K562 (cell line): ENCODE measurements at regions not wholly inside any gene's neighbourhood (a gene's known extent, or its start where the extent isn't known, plus 50 kb on each side); places are given as distances from the start of the nearest gene placed in this dataset.

Source experiments
- ATAC-seq: fragments of 200-7000 bp; cut with Tn5 transposase; 3 replicates; pipeline ENCODE4 v1.9.1; 2020; ENCODE audit warnings: moderate library complexity
- BruUV-seq: library from RNA; stranded (reverse); fragments of 400-500 nt; replicated peaks from 2 replicates; lab custom pipeline; 2021; lab: Mats Ljungman, UMichigan
- CTCF ChIA-PET: fragments of 300-600 bp; formaldehyde crosslinking; extraction: SDS; loops from one replicate; lab custom pipeline; 2021; ENCODE audit warnings: low intra/inter-chr PET ratio; lab: Yijun Ruan, JAX
- POLR2A ChIA-PET: fragments of 300-600, 350-650 bp; sonication (Branson Sonifier 250); formaldehyde crosslinking; extraction: SDS; loops from one replicate; lab custom pipeline; 2021; ENCODE audit warnings: antibody characterized with exemption, inconsistent platforms; lab: Yijun Ruan, JAX
- DNase-seq, 4 experiments: peaks; one replicate each; pipeline versions ENCODE4 v3.0.0 to v3.0.0-alpha.2; 2011 to 2018; ENCODE audit warnings: low spot score in 3 of 4, mixed read lengths in 3 of 4; ENCODE audit errors: extremely low read depth in 1 of 4
- FAIRE-seq: peaks from 2 replicates; lab custom pipeline; 2011; peaks lifted over from hg19 to GRCh38; lab: Jason Lieb, UNC
- H2AFZ ChIP-seq: 2 replicates; pipeline ENCODE4 v1.6.0; 2011; ENCODE audit warnings: low read depth, low read length, control low read depth, inconsistent platforms
- H3K27ac ChIP-seq: fragments of 200-600 bp; 3 replicates; pipeline ENCODE4 v1.8.0; 2011; ENCODE audit warnings: low read depth, mild to moderate bottlenecking, control low read depth, inconsistent platforms, low read length, moderate library complexity, mixed read lengths; ENCODE audit errors: extremely low read depth
- H3K27me3 ChIP-seq, 2 experiments: fragments of 300-600 bp in 1 of 2; 2 replicates in 1 of 2; 3 replicates in 1 of 2; pipeline versions ENCODE4 v1.6.0 to v1.8.0; 2011; ENCODE audit warnings: inconsistent platforms in 2 of 2, low read length in 2 of 2, mild to moderate bottlenecking in 1 of 2, mixed read lengths in 1 of 2, moderate library complexity in 1 of 2; ENCODE audit not compliant: control insufficient read depth in 2 of 2, insufficient read depth in 2 of 2
- H3K36me3 ChIP-seq: fragments of 300-600 bp; 3 replicates; pipeline ENCODE4 v1.8.0; 2011; ENCODE audit warnings: mild to moderate bottlenecking, low read length, inconsistent platforms; ENCODE audit not compliant: control insufficient read depth, insufficient read depth
- H3K4me1 ChIP-seq, 2 experiments: fragments of 200-600 bp in 1 of 2; replicated peaks in 1 of 2; 2 replicates in 1 of 2; 3 replicates in 1 of 2; pipeline versions ENCODE4 v1.5.1 to v1.8.0; 2011; ENCODE audit warnings: inconsistent platforms in 2 of 2, low read length in 2 of 2, mild to moderate bottlenecking in 1 of 2, mixed read lengths in 1 of 2, moderate library complexity in 1 of 2; ENCODE audit not compliant: control insufficient read depth in 2 of 2, insufficient read depth in 2 of 2
- H3K4me2 ChIP-seq: 2 replicates; pipeline ENCODE4 v1.6.1; 2011; ENCODE audit warnings: low read length, control low read depth, inconsistent platforms, mixed read lengths; ENCODE audit not compliant: insufficient read depth
- H3K4me3 ChIP-seq: fragments of 200-600 bp; sonication (generic), shearing (Covaris generic); 2 replicates; pipeline ENCODE4 v1.5.1; 2016; ENCODE audit warnings: control low read depth, inconsistent platforms
- H3K79me2 ChIP-seq: fragments of 200-600 bp; 3 replicates; pipeline ENCODE4 v1.8.0; 2011; ENCODE audit warnings: low read length, inconsistent platforms; ENCODE audit not compliant: control insufficient read depth, insufficient read depth
- H3K9ac ChIP-seq, 2 experiments: 2 replicates each; pipeline versions ENCODE4 v1.6.0 to v1.6.1; 2011; ENCODE audit warnings: low read depth in 2 of 2, low read length in 2 of 2, control low read depth in 1 of 2, inconsistent platforms in 1 of 2, mild to moderate bottlenecking in 1 of 2, mixed read lengths in 1 of 2; ENCODE audit not compliant: insufficient read depth in 1 of 2
- H3K9me1 ChIP-seq: one replicate; pipeline ENCODE4 v1.6.0; 2011; ENCODE audit warnings: inconsistent platforms, mild to moderate bottlenecking, low read length, moderate library complexity; ENCODE audit not compliant: control insufficient read depth, insufficient read depth
- H3K9me3 ChIP-seq: replicated peaks from 2 replicates; pipeline ENCODE4 v1.5.1; 2011; ENCODE audit warnings: low read depth, low read length, inconsistent platforms; ENCODE audit not compliant: control insufficient read depth, insufficient read depth
- H4K20me1 ChIP-seq: replicated peaks from 2 replicates; pipeline ENCODE4 v1.6.1; 2011; ENCODE audit warnings: low read length, inconsistent platforms, mixed read lengths; ENCODE audit not compliant: control insufficient read depth, insufficient read depth
- MCM5 ChIP-seq: fragments of 450-650 bp; IDR thresholded peaks from 2 replicates; pipeline ENCODE4 v1.6.1; 2016; ENCODE audit warnings: low read depth
- YY1 ChIP-seq, 3 experiments: IDR thresholded peaks; 2 replicates each; pipeline ENCODE4 v1.6.1; 2011; ENCODE audit warnings: low read length in 2 of 3, mild to moderate bottlenecking in 2 of 3, moderate library complexity in 2 of 3, borderline replicate concordance in 1 of 3, control low read depth in 1 of 3, low read depth in 1 of 3; ENCODE audit not compliant: insufficient read depth in 3 of 3, insufficient replicate concordance in 2 of 3, control insufficient read depth in 1 of 3, insufficient read length in 1 of 3; ENCODE audit errors: extremely low read depth in 1 of 3
- WGBS: fragments of 100-300 bp; shearing (Covaris generic); methylation state at CpG from one replicate; pipeline ENCODE4 v1.1.6; 2016; ENCODE audit warnings: low coverage, mixed read lengths; ENCODE audit not compliant: insufficient coverage; ENCODE audit errors: missing lambda C conversion rate; 5-methylcytosine and 5-hydroxymethylcytosine counted together
- in situ Hi-C: fragments of 300-500 bp; cut with MboI; formaldehyde crosslinking; loops from 4 replicates; pipeline ENCODE4 v1.15.0; 2018; ENCODE audit warnings: inconsistent platforms, mixed read lengths
- intact Hi-C: fragments of 100-400 bp; cut with micrococcal nuclease; formaldehyde crosslinking; loops from 2 replicates; pipeline ENCODE4 v1.14.2; 2022
- TF ChIP-seq, protein P1 (sequence below), 2 experiments: fragments of 450-650 bp in 1 of 2; sonication (generic) in 1 of 2; formaldehyde crosslinking in 1 of 2; IDR thresholded peaks; 2 replicates each; pipeline versions ENCODE4 v1.7.1 to v1.9.0; 2016 to 2022; ENCODE audit warnings: inconsistent platforms in 1 of 2, mild to moderate bottlenecking in 1 of 2, missing genetic modification reagents in 1 of 2

DNA sequence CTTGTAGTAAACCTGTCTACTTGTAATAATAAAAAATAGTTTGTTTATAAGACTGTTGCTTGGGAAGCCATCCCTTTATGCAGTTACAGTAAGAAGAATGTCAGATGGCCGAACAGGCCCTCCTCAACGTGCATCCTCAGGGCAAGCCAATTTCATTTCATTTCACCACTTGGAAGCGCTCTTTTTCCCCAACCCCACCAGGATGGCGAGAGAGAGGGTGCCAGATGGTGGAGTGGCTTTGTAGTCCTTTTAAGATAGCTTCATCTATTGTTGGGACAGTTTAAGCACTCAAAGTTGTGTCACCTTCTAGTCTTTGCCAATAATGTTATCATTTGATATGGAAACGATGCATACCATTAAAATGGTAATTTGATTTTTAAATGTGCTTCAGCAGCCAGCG is 356.3 kb upstream of the CAMK1G start:
- intact Hi-C loops (no loop called here), in situ Hi-C loops (no loop called here)

More for the DNA sequence above, 356.3 kb upstream of the CAMK1G start:
- no peak overlapping the region for H3K27ac ChIP-seq
- no peak overlapping the region for H3K4me2 ChIP-seq
- no peak for ATAC-seq
- H3K4me3 ChIP-seq, result no peak overlapping the region
- H2AFZ ChIP-seq, result no peak overlapping the region
- POLR2A ChIA-PET, result no interaction called here
- FAIRE-seq, result no peak
- no peaks in the 10 kb centered on the region for H3K9me3 ChIP-seq
- no peaks in the 10 kb centered on the region for H3K79me2 ChIP-seq
- H3K4me1 ChIP-seq, result no peaks in the 10 kb centered on the region
- BruUV-seq, result no TSS peak
- WGBS, result 0% methylated on average over 6 of the region's 6 CpGs
- peaks cover 0 to under 1% of the 10 kb centered on the region in 2 experiments; a peak in 1 of 5 replicates for H3K27me3 ChIP-seq
- H3K36me3 ChIP-seq, result no peaks in the 10 kb centered on the region
- DNase-seq, result no peak
- no peak for TF ChIP-seq YY1 (IDR thresholded peaks at IDR 0.05; ENCODE audit: borderline replicate concordance in 1 of 3, control insufficient read depth in 1 of 3, extremely low read depth in 1 of 3, insufficient read depth in 3 of 3, insufficient read length in 1 of 3, insufficient replicate concordance in 2 of 3, low read depth in 1 of 3, low read length in 2 of 3)
- TF ChIP-seq, protein P1, sequence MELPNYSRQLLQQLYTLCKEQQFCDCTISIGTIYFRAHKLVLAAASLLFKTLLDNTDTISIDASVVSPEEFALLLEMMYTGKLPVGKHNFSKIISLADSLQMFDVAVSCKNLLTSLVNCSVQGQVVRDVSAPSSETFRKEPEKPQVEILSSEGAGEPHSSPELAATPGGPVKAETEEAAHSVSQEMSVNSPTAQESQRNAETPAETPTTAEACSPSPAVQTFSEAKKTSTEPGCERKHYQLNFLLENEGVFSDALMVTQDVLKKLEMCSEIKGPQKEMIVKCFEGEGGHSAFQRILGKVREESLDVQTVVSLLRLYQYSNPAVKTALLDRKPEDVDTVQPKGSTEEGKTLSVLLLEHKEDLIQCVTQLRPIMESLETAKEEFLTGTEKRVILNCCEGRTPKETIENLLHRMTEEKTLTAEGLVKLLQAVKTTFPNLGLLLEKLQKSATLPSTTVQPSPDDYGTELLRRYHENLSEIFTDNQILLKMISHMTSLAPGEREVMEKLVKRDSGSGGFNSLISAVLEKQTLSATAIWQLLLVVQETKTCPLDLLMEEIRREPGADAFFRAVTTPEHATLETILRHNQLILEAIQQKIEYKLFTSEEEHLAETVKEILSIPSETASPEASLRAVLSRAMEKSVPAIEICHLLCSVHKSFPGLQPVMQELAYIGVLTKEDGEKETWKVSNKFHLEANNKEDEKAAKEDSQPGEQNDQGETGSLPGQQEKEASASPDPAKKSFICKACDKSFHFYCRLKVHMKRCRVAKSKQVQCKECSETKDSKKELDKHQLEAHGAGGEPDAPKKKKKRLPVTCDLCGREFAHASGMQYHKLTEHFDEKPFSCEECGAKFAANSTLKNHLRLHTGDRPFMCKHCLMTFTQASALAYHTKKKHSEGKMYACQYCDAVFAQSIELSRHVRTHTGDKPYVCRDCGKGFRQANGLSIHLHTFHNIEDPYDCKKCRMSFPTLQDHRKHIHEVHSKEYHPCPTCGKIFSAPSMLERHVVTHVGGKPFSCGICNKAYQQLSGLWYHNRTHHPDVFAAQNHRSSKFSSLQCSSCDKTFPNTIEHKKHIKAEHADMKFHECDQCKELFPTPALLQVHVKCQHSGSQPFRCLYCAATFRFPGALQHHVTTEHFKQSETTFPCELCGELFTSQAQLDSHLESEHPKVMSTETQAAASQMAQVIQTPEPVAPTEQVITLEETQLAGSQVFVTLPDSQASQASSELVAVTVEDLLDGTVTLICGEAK (IDR thresholded peaks at IDR 0.05), result no peak
- TF ChIP-seq, protein P1 (CRISPR knock-in tag; IDR thresholded peaks at IDR 0.05), result no peak
- no peak for TF ChIP-seq MCM5
- H3K9me1 ChIP-seq, result no peaks in the 10 kb centered on the region
- H3K9ac ChIP-seq, result no peak overlapping the region
- H4K20me1 ChIP-seq, result no peaks in the 10 kb centered on the region
- CTCF ChIA-PET, result no interaction called here
